ENCODE measurements at regions not wholly inside any gene's neighbourhood (a gene's known extent, or its start where the extent isn't known, plus 50 kb on each side); places are given as distances from the start of the nearest gene placed in this dataset.

DNA sequence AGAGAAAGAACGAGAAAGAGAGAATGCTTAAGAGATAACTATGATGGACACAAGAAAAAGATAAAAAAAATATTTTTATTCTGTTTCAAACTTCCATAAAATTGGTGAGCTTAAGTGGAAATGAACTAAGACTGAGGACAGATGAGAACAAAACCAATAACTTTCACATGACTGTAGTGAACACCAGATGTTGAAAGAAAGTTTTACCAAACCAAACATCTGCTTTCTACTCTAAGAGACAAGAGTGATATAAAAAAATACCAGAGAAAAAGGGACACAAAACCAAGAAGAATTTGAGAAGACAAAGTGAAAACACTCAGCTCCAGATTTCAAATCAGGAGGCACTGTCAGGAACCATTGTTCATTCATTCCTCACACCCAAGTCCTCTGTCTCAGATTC lies 147.9 kb downstream of the IMPG2 start:
- Histone ChIP-seq H3K36me3 (ENCODE audit: control insufficient read depth in 3 of 3, insufficient read depth in 2 of 3, low read depth in 1 of 3, low read length in 3 of 3) (no peaks in the 10 kb centered on the region), H3K4me1 (ENCODE audit: control insufficient read depth in 3 of 3, insufficient read depth in 2 of 3, low read depth in 1 of 3, low read length in 2 of 3) (peaks cover 0 to 4% (median 0%) of the 10 kb centered on the region in 3 donors), H3K4me3 (ENCODE audit: low read depth in 1 of 3, low read length in 3 of 3) (no peak overlapping the region), H3K27me3 (ENCODE audit: control insufficient read depth in 3 of 3, insufficient read depth in 3 of 3, low read length in 3 of 3) (no peaks in the 10 kb centered on the region), H3K27ac (ENCODE audit: low read depth in 1 of 3, low read length in 2 of 3) (no peak overlapping the region), H3K9me3 (ENCODE audit: control insufficient read depth in 2 of 2, insufficient read depth in 1 of 2, low read depth in 1 of 2, low read length in 1 of 2) (no peaks in the 10 kb centered on the region)
- FAIRE-seq (no peak), DNase-seq (no peak)
- 47 to 82% (median 73%) methylated on average over 1 of the region's 1 CpG for WGBS, 3 donors

GRCh38 chr3:101171681-101172191 lies 148.6 kb downstream of the IMPG2 start:
- Histone ChIP-seq H3K9me3 (ENCODE audit: control insufficient read depth in 2 of 2, insufficient read depth in 1 of 2, low read depth in 1 of 2, low read length in 1 of 2) (no peaks in the 10 kb centered on the region), H3K4me3 (ENCODE audit: low read depth in 1 of 3, low read length in 3 of 3) (no peak overlapping the region), H3K27ac (ENCODE audit: low read depth in 1 of 3, low read length in 2 of 3) (no peak overlapping the region), H3K36me3 (ENCODE audit: control insufficient read depth in 3 of 3, insufficient read depth in 2 of 3, low read depth in 1 of 3, low read length in 3 of 3) (no peaks in the 10 kb centered on the region), H3K27me3 (ENCODE audit: control insufficient read depth in 3 of 3, insufficient read depth in 3 of 3, low read length in 3 of 3) (no peaks in the 10 kb centered on the region), H3K4me1 (ENCODE audit: control insufficient read depth in 3 of 3, insufficient read depth in 2 of 3, low read depth in 1 of 3, low read length in 2 of 3) (peaks cover 0 to 4% (median 0%) of the 10 kb centered on the region in 3 donors)
- FAIRE-seq (no peak), DNase-seq (no peak)
- WGBS, 3 donors = 85 to 97% (median 91%) methylated on average over 2 of the region's 2 CpGs

GRCh38 chr3:101170806-101171558 lies 149.4 kb downstream of the IMPG2 start:
- WGBS, 3 donors = 67 to 74% (median 69%) methylated on average over 5 of the region's 5 CpGs
- no peaks in the 10 kb centered on the region for H3K27me3 ChIP-seq (ENCODE audit: control insufficient read depth in 3 of 3, insufficient read depth in 3 of 3, low read length in 3 of 3)
- H3K4me1 ChIP-seq (ENCODE audit: control insufficient read depth in 3 of 3, insufficient read depth in 2 of 3, low read depth in 1 of 3, low read length in 2 of 3) = peaks cover 0 to 4% (median 0%) of the 10 kb centered on the region in 3 donors
- no peaks in the 10 kb centered on the region for H3K36me3 ChIP-seq (ENCODE audit: control insufficient read depth in 3 of 3, insufficient read depth in 2 of 3, low read depth in 1 of 3, low read length in 3 of 3)
- DNase-seq (no peak), FAIRE-seq (no peak)
- H3K27ac ChIP-seq (ENCODE audit: low read depth in 1 of 3, low read length in 2 of 3) = no peak overlapping the region
- no peak overlapping the region for H3K4me3 ChIP-seq (ENCODE audit: low read depth in 1 of 3, low read length in 3 of 3)
- H3K9me3 ChIP-seq (ENCODE audit: control insufficient read depth in 2 of 2, insufficient read depth in 1 of 2, low read depth in 1 of 2, low read length in 1 of 2) = no peaks in the 10 kb centered on the region

DNA sequence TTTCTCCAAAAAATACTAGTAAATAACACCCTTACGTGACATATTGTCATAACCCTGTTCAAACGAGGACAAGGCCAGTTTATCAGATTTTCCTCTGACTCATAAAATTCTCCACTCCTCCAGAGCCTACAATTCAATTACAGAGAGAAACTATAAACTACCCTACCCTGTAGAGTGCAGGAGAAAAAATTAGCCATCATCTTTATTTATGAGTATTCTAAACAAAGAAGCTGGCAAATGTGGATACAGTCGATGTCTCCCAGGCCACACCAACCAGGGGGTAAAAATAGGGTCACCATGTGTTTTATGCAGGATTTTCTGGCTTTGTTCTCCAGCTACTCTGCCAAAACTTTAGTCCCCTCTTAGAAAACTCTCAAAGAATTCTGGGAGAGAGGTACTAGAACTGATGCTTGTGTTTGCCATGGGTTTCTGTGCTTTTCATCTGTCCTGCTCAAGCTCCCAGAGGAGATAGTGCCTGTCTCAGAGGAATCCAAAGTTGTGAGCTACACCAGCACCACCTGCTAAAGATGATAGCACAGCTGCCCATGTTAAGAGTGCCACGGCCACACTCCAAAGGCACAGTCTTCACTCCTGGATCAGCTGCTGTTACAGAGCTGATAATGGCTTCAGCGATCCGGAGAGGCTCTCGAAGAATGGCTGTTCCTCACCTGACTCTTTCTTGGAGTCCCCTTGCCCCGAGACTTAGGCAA lies 150.2 kb downstream of the IMPG2 start:
- FAIRE-seq (no peak), DNase-seq (peak in 1 of 2 donors; percentile 25)
- H3K4me3 ChIP-seq (ENCODE audit: low read depth in 1 of 3, low read length in 3 of 3) = no peak overlapping the region
- H3K4me1 ChIP-seq (ENCODE audit: control insufficient read depth in 3 of 3, insufficient read depth in 2 of 3, low read depth in 1 of 3, low read length in 2 of 3) = peaks cover 0 to 4% (median 0%) of the 10 kb centered on the region in 3 donors
- H3K36me3 ChIP-seq (ENCODE audit: control insufficient read depth in 3 of 3, insufficient read depth in 2 of 3, low read depth in 1 of 3, low read length in 3 of 3) = no peaks in the 10 kb centered on the region
- H3K9me3 ChIP-seq (ENCODE audit: control insufficient read depth in 2 of 2, insufficient read depth in 1 of 2, low read depth in 1 of 2, low read length in 1 of 2) = no peaks in the 10 kb centered on the region
- no peak overlapping the region for H3K27ac ChIP-seq (ENCODE audit: low read depth in 1 of 3, low read length in 2 of 3)
- no peaks in the 10 kb centered on the region for H3K27me3 ChIP-seq (ENCODE audit: control insufficient read depth in 3 of 3, insufficient read depth in 3 of 3, low read length in 3 of 3)
- WGBS, 3 donors = 64 to 71% (median 71%) methylated on average over 8 of the region's 8 CpGs

DNA sequence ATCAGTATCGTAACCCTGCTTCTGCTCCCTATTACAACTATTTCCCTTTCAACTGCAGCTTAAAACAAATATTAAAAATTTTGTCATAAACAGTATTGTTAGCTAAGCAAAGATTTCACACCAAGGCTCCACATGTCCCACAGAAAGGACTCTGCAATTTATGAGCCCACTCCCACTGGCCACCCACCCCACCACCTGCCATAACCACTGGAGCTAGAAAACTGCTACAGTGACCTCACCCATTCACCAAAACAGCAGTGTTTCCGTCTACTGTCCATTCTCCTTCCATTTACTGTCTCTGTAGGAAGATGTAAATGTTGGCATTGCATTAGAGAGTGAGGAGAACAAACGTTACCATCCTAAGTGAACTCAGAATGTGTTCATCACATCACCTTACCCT lies 150.9 kb downstream of the IMPG2 start:
- Histone ChIP-seq H3K4me1 (ENCODE audit: control insufficient read depth in 3 of 3, insufficient read depth in 2 of 3, low read depth in 1 of 3, low read length in 2 of 3) (peaks cover 0 to 4% (median 0%) of the 10 kb centered on the region in 3 donors), H3K27me3 (ENCODE audit: control insufficient read depth in 3 of 3, insufficient read depth in 3 of 3, low read length in 3 of 3) (no peaks in the 10 kb centered on the region), H3K36me3 (ENCODE audit: control insufficient read depth in 3 of 3, insufficient read depth in 2 of 3, low read depth in 1 of 3, low read length in 3 of 3) (no peaks in the 10 kb centered on the region), H3K9me3 (ENCODE audit: control insufficient read depth in 2 of 2, insufficient read depth in 1 of 2, low read depth in 1 of 2, low read length in 1 of 2) (no peaks in the 10 kb centered on the region), H3K4me3 (ENCODE audit: low read depth in 1 of 3, low read length in 3 of 3) (no peak overlapping the region), H3K27ac (ENCODE audit: low read depth in 1 of 3, low read length in 2 of 3) (no peak overlapping the region)
- FAIRE-seq = no peak
- 52 to 70% (median 69%) methylated on average over 3 of the region's 3 CpGs for WGBS, 3 donors
- DNase-seq = no peak

DNA sequence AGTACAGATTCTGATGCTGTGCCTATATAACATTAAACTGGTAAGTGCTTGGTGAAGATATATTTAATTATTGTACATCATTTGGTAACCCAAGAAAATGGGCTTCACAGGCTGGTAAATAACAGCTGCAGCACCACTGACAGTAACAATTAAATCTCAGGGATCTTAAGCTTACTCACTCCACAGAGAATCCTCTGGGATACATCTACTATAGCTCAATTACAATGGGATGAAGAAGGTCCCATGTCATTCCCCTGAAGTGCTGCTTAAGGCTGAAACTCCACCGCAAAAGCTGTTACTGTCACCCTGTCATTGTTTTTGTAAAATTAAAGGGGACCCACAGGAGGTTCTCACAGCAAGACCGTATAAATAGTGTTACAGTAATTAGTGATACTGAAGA lies 153.0 kb downstream of the IMPG2 start:
- DNase-seq (no peak), FAIRE-seq (no peak)
- no peaks in the 10 kb centered on the region for H3K27me3 ChIP-seq (ENCODE audit: control insufficient read depth in 3 of 3, insufficient read depth in 3 of 3, low read length in 3 of 3)
- no peak overlapping the region for H3K4me3 ChIP-seq (ENCODE audit: low read depth in 1 of 3, low read length in 3 of 3)
- no peaks in the 10 kb centered on the region for H3K36me3 ChIP-seq (ENCODE audit: control insufficient read depth in 3 of 3, insufficient read depth in 2 of 3, low read depth in 1 of 3, low read length in 3 of 3)
- H3K4me1 ChIP-seq (ENCODE audit: control insufficient read depth in 3 of 3, insufficient read depth in 2 of 3, low read depth in 1 of 3, low read length in 2 of 3) = peaks cover 0 to 4% (median 0%) of the 10 kb centered on the region in 3 donors
- no peaks in the 10 kb centered on the region for H3K9me3 ChIP-seq (ENCODE audit: control insufficient read depth in 2 of 2, insufficient read depth in 1 of 2, low read depth in 1 of 2, low read length in 1 of 2)
- WGBS, 3 donors = 91 to 97% (median 93%) methylated on average over 2 of the region's 2 CpGs
- H3K27ac ChIP-seq (ENCODE audit: low read depth in 1 of 3, low read length in 2 of 3) = no peak overlapping the region

- Histone ChIP-seq H3K27me3 (ENCODE audit: control insufficient read depth in 3 of 3, insufficient read depth in 3 of 3, low read length in 3 of 3) (no peaks in the 10 kb centered on the region), H3K27ac (ENCODE audit: low read depth in 1 of 3, low read length in 2 of 3) (no peak overlapping the region), H3K4me1 (ENCODE audit: control insufficient read depth in 3 of 3, insufficient read depth in 2 of 3, low read depth in 1 of 3, low read length in 2 of 3) (peaks cover 0 to 4% (median 0%) of the 10 kb centered on the region in 3 donors), H3K36me3 (ENCODE audit: control insufficient read depth in 3 of 3, insufficient read depth in 2 of 3, low read depth in 1 of 3, low read length in 3 of 3) (no peaks in the 10 kb centered on the region), H3K4me3 (ENCODE audit: low read depth in 1 of 3, low read length in 3 of 3) (no peak overlapping the region), H3K9me3 (ENCODE audit: control insufficient read depth in 2 of 2, insufficient read depth in 1 of 2, low read depth in 1 of 2, low read length in 1 of 2) (no peaks in the 10 kb centered on the region)
- FAIRE-seq (no peak), DNase-seq (no peak)
- 84 to 91% (median 87%) methylated on average over 2 of the region's 2 CpGs for WGBS, 3 donors
Observed at GRCh38 chr3:101166150-101166549, 154.2 kb downstream of the IMPG2 start.

DNA sequence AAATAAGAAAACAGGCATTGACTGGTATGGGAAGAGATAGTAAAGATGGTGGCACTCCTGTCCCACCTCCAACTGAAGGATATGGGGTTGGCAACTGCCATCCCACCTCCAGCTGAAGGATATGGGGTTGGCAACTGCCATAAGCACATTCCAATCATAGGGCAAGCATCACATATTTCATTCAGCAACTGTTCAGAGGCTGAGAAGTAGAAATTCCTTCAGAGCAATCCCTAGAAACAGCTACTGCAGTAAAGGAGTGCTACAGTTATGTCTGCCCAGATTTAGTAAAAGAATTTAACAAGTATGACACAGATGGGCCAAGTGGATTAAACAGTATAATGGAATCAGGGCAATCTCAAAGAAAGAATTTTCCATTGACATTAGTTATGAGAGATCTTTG lies 156.8 kb downstream of the IMPG2 start:
- no peak overlapping the region for H3K27ac ChIP-seq (ENCODE audit: low read depth in 1 of 3, low read length in 2 of 3)
- no peak for FAIRE-seq

More for the DNA sequence above, 156.8 kb downstream of the IMPG2 start:
- no peak overlapping the region for H3K4me3 ChIP-seq (ENCODE audit: low read depth in 1 of 3, low read length in 3 of 3)
- H3K9me3 ChIP-seq (ENCODE audit: control insufficient read depth in 2 of 2, insufficient read depth in 1 of 2, low read depth in 1 of 2, low read length in 1 of 2) = no peaks in the 10 kb centered on the region
- no peaks in the 10 kb centered on the region for H3K36me3 ChIP-seq (ENCODE audit: control insufficient read depth in 3 of 3, insufficient read depth in 2 of 3, low read depth in 1 of 3, low read length in 3 of 3)
- H3K4me1 ChIP-seq (ENCODE audit: control insufficient read depth in 3 of 3, insufficient read depth in 2 of 3, low read depth in 1 of 3, low read length in 2 of 3) = no peaks in the 10 kb centered on the region
- H3K27me3 ChIP-seq (ENCODE audit: control insufficient read depth in 3 of 3, insufficient read depth in 3 of 3, low read length in 3 of 3) = peaks cover 0 to 6% (median 0%) of the 10 kb centered on the region in 3 donors
- no peak for DNase-seq

Data from small intestine (tissue), 7 donors.